ENCODE measurements at regions not wholly inside any gene's neighbourhood (a gene's known extent, or its start where the extent isn't known, plus 50 kb on each side); places are given as distances from the start of the nearest gene placed in this dataset.

DNA sequence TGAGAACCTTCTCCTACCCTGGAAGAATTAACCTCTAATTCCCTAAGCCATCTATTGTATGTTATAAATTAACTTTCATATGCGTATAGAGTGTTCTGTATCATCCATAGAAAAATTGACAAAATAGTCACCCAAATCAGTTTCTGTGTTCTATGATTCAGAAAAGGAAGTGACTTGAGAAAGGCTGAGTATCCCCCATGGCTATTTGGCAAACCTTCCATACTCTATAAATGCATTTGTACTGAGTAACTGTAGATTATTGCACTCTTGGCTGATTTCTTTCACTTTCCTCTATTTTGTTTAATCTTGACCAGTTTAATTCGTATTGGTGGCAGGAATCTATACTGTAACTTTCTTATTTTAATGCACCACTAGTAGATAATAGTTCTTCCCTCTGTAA lies 182.2 kb downstream of the HTR7 start:
- TF ChIP-seq, protein P1, sequence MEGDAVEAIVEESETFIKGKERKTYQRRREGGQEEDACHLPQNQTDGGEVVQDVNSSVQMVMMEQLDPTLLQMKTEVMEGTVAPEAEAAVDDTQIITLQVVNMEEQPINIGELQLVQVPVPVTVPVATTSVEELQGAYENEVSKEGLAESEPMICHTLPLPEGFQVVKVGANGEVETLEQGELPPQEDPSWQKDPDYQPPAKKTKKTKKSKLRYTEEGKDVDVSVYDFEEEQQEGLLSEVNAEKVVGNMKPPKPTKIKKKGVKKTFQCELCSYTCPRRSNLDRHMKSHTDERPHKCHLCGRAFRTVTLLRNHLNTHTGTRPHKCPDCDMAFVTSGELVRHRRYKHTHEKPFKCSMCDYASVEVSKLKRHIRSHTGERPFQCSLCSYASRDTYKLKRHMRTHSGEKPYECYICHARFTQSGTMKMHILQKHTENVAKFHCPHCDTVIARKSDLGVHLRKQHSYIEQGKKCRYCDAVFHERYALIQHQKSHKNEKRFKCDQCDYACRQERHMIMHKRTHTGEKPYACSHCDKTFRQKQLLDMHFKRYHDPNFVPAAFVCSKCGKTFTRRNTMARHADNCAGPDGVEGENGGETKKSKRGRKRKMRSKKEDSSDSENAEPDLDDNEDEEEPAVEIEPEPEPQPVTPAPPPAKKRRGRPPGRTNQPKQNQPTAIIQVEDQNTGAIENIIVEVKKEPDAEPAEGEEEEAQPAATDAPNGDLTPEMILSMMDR (conservative IDR thresholded peaks at IDR 0.05; ENCODE audit: low read depth, low read length): no peak
- TF ChIP-seq EZH2 (IDR thresholded peaks at IDR 0.05; ENCODE audit: low read length, unreplicated experiment): no peak
